DMS153 treated with DMSO at 0.1 percent for 48 hours (cell line): ENCODE measurements at regions not wholly inside any gene's neighbourhood (a gene's known extent, or its start where the extent isn't known, plus 50 kb on each side); places are given as distances from the start of the nearest gene placed in this dataset.

Experiments
- DNase-seq: peaks from one replicate; lab custom pipeline; 2025; ENCODE audit not compliant: unreplicated experiment; lab: John Stamatoyannopoulos, UW

- no peak for DNase-seq
Measured at GRCh38 chr1:38270849-38271633, 224.4 kb upstream of the POU3F1 start.

GRCh38 chr1:38269923-38270848 lies 223.6 kb upstream of the POU3F1 start:
- no peak for DNase-seq

GRCh38 chr1:38268226-38268625 lies 221.6 kb upstream of the POU3F1 start:
- DNase-seq, result no peak

- no peak for DNase-seq
Measured at GRCh38 chr1:38267037-38268036, 220.7 kb upstream of the POU3F1 start.

- no peak for DNase-seq
Measured at GRCh38 chr1:38266197-38266520, 219.6 kb upstream of the POU3F1 start.

GRCh38 chr1:38265293-38266196 lies 219.0 kb upstream of the POU3F1 start:
- no peak for DNase-seq

GRCh38 chr1:38263438-38263837 lies 216.8 kb upstream of the POU3F1 start:
- DNase-seq, result no peak

GRCh38 chr1:38261574-38261973 lies 215.0 kb upstream of the POU3F1 start:
- no peak for DNase-seq

- no peak for DNase-seq
Measured at GRCh38 chr1:38258085-38258627, 211.6 kb upstream of the POU3F1 start.

GRCh38 chr1:38257374-38257773 lies 210.8 kb upstream of the POU3F1 start:
- no peak for DNase-seq

GRCh38 chr1:38256072-38256471 lies 209.5 kb upstream of the POU3F1 start:
- DNase-seq, result no peak

- no peak for DNase-seq
Measured at GRCh38 chr1:38253314-38253713, 206.7 kb upstream of the POU3F1 start.

- DNase-seq, result no peak
Measured at GRCh38 chr1:38250356-38250755, 203.8 kb upstream of the POU3F1 start.

- DNase-seq, result no peak
Measured at GRCh38 chr1:38249001-38249400, 202.4 kb upstream of the POU3F1 start.

GRCh38 chr1:38246955-38247952 lies 200.7 kb upstream of the POU3F1 start:
- no peak for DNase-seq

GRCh38 chr1:38244218-38244845 lies 197.7 kb upstream of the POU3F1 start:
- DNase-seq, result no peak

GRCh38 chr1:38243106-38243505 lies 196.5 kb upstream of the POU3F1 start:
- DNase-seq, result no peak

GRCh38 chr1:38242506-38242905 lies 195.9 kb upstream of the POU3F1 start:
- DNase-seq, result no peak
